Stomach (tissue), 8 donors: ENCODE measurements at regions not wholly inside any gene's neighbourhood (a gene's known extent, or its start where the extent isn't known, plus 50 kb on each side); places are given as distances from the start of the nearest gene placed in this dataset.

Experiments used
- DNase-seq, 2 donors: peaks; one replicate each; pipeline versions ENCODE4 v3.0.0 to v3.0.0-alpha.2; 2013 to 2019
- H3K27ac ChIP-seq, 5 donors: fragments of 200-600 bp in 4 of 5; sonication (generic) in 4 of 5; one replicate each; pipeline ENCODE4 v1.5.1; 2013 to 2019; ENCODE audit warnings: mild to moderate bottlenecking in 1 of 5, moderate library complexity in 1 of 5
- H3K27me3 ChIP-seq, 3 donors: fragments of 200-600 bp; sonication (generic); one replicate each; pipeline ENCODE4 v1.5.1; 2017 to 2019; ENCODE audit warnings: mixed run types in 1 of 3
- H3K36me3 ChIP-seq, 4 donors: fragments of 200-600 bp; sonication (generic); 1 replicate in 3 of 4; 2 replicates in 1 of 4; pipeline ENCODE4 v1.5.1; 2016 to 2019
- H3K4me1 ChIP-seq, 4 donors: fragments of 200-600 bp; sonication (generic); one replicate each; pipeline ENCODE4 v1.5.1; 2016 to 2019
- H3K4me3 ChIP-seq, 4 donors: fragments of 200-600 bp; sonication (generic) in 3 of 4; one replicate each; pipeline ENCODE4 v1.5.1; 2016 to 2019; ENCODE audit warnings: mild to moderate bottlenecking in 1 of 4
- H3K9me3 ChIP-seq, 4 donors: fragments of 200-600 bp; sonication (generic); one replicate each; pipeline ENCODE4 v1.5.1; 2016 to 2019
- CTCF ChIP-seq, 7 experiments: fragments of 450-650 bp in 4 of 7; fragments of 200-600 bp in 3 of 7; sonication (generic) in 3 of 7; IDR thresholded peaks; one replicate each; pipeline ENCODE4 v1.5.1; 2016 to 2019; ENCODE audit warnings: antibody characterized with exemption in 7 of 7, control low read depth in 2 of 7, mild to moderate bottlenecking in 1 of 7
- EP300 ChIP-seq: sonication (generic); formaldehyde crosslinking; IDR thresholded peaks from one replicate; pipeline ENCODE4 v1.6.1; 2017; ENCODE audit warnings: antibody characterized with exemption
- POLR2A ChIP-seq, 4 donors: fragments of 450-650 bp; IDR thresholded peaks; one replicate each; pipeline ENCODE4 v1.6.1; 2016; ENCODE audit warnings: antibody characterized with exemption in 4 of 4, control low read depth in 2 of 4, mild to moderate bottlenecking in 1 of 4, moderate library complexity in 1 of 4
- POLR2AphosphoS5 ChIP-seq, 3 donors: sonication (generic); formaldehyde crosslinking; IDR thresholded peaks; one replicate each; pipeline ENCODE4 v1.6.1; 2016; ENCODE audit warnings: antibody characterized with exemption in 3 of 3
- WGBS, 5 donors: extraction: QIAGEN DNeasy Blood & Tissue Kit in 3 of 5; methylation state at CpG; one replicate each; pipeline versions ENCODE4 v1.1.5 to v1.1.7; 2013 to 2018; 5-methylcytosine and 5-hydroxymethylcytosine counted together
- intact Hi-C: fragments of 100-400 bp; cut with DNase I; formaldehyde crosslinking; loops from one replicate; pipeline ENCODE4 v1.15.1; 2023; ENCODE audit warnings: low total_unique reads
- donor health status: healthy with polysubstance abuse.
- donor health status: Bipolar disorder and iron deficiency.
- donor health status: healthy.

- no peaks in the 10 kb centered on the region for H3K9me3 ChIP-seq
- DNase-seq, result no peak
- H3K4me3 ChIP-seq, result no peak overlapping the region
- TF ChIP-seq CTCF (IDR thresholded peaks at IDR 0.05), result no peak
- TF ChIP-seq EP300, result no peak
- TF ChIP-seq POLR2AphosphoS5 (IDR thresholded peaks at IDR 0.05), result no peak
- no peak for TF ChIP-seq POLR2A (IDR thresholded peaks at IDR 0.05)
- intact Hi-C loops, result no loop called here
- 58 to 88% (median 83%) methylated on average over 4 of the region's 4 CpGs for WGBS, 5 donors
- H3K27me3 ChIP-seq, result no peaks in the 10 kb centered on the region
- no peaks in the 10 kb centered on the region for H3K4me1 ChIP-seq
- no peak overlapping the region for H3K27ac ChIP-seq
- H3K36me3 ChIP-seq, result no peaks in the 10 kb centered on the region
Measured at GRCh38 chr3:72580246-72580756, 267.9 kb downstream of the SHQ1 start.

DNA sequence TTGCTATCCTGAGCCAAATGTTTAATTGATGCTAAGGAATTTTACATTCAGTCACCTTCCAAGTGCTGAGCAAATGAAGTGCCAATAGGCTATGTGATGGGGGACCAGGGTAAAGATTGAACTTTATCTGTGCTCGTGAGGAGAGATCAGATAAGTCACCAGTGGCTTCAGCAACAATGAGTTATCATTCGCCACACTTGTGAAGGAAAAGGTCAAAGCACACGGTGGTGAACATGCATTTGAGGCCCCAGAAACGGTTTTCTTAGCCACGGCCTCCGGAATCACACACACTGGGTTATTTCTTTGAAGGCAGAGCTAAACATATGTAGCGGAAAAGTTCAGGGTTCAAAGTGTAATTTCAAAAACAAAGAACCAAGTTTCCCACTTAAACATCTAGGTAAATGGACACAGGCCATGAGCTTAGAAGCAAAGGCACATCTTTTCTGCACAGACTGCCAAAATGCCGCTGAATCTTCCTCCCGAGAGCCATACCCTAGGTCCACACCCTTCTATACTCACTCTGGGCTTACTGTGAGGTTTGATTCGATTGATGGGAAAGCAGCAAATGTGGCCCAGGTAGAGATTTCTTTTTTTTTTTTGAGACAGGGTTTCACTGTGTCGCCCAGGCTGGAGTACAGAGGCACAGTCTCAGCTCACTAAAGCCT, 268.5 kb downstream of the SHQ1 start:
- no peaks in the 10 kb centered on the region for H3K36me3 ChIP-seq
- H3K27ac ChIP-seq, result no peak overlapping the region
- no peak for DNase-seq
- no peaks in the 10 kb centered on the region for H3K9me3 ChIP-seq
- H3K27me3 ChIP-seq, result no peaks in the 10 kb centered on the region
- H3K4me1 ChIP-seq, result no peaks in the 10 kb centered on the region
- intact Hi-C loops, result no loop called here
- 74 to 81% (median 78%) methylated on average over 11 of the region's 11 CpGs for WGBS, 5 donors
- TF ChIP-seq CTCF (IDR thresholded peaks at IDR 0.05) (no peak), POLR2AphosphoS5 (IDR thresholded peaks at IDR 0.05) (no peak), EP300 (no peak), POLR2A (IDR thresholded peaks at IDR 0.05) (no peak)
- no peak overlapping the region for H3K4me3 ChIP-seq

DNA sequence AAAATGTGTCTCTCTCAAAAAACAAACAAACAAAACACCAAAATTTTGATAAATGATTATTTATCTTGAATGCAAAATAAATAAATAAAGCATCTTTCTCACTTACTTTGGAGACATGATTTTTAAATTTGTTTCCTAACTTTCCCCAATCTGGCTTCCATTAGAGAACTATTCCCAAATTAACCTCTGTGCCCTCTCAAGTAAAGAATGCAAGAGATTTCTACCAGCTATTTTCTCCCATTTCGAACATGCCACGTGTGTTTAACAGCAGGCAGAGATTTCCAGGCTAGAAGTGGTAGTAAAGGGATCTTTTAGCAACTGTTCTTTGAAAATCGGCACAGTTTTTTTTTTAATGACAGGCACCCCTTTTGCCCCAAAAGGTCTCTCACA, 269.1 kb downstream of the SHQ1 start:
- no peak for DNase-seq
- no peak overlapping the region for H3K27ac ChIP-seq
- H3K4me1 ChIP-seq, result no peaks in the 10 kb centered on the region
- H3K4me3 ChIP-seq, result no peak overlapping the region
- H3K27me3 ChIP-seq, result no peaks in the 10 kb centered on the region
- WGBS, 5 donors, result 59 to 79% (median 64%) methylated on average over 3 of the region's 3 CpGs
- no peaks in the 10 kb centered on the region for H3K9me3 ChIP-seq
- H3K36me3 ChIP-seq, result no peaks in the 10 kb centered on the region
- intact Hi-C loops, result no loop called here
- TF ChIP-seq CTCF (IDR thresholded peaks at IDR 0.05) (no peak), POLR2A (IDR thresholded peaks at IDR 0.05) (no peak), EP300 (no peak), POLR2AphosphoS5 (IDR thresholded peaks at IDR 0.05) (no peak)

- H3K27me3 ChIP-seq, result no peaks in the 10 kb centered on the region
- TF ChIP-seq POLR2AphosphoS5 (IDR thresholded peaks at IDR 0.05) (no peak), POLR2A (IDR thresholded peaks at IDR 0.05) (no peak), CTCF (IDR thresholded peaks at IDR 0.05) (no peak), EP300 (no peak)
- WGBS, 5 donors, result 94 to 96% (median 94%) methylated on average over 6 of the region's 6 CpGs
- no peaks in the 10 kb centered on the region for H3K9me3 ChIP-seq
- DNase-seq, result no peak
- intact Hi-C loops, result no loop called here
- no peaks in the 10 kb centered on the region for H3K36me3 ChIP-seq
- H3K4me1 ChIP-seq, result no peaks in the 10 kb centered on the region
- H3K4me3 ChIP-seq, result no peak overlapping the region
- no peak overlapping the region for H3K27ac ChIP-seq
Measured at GRCh38 chr3:72577190-72577589, 271.1 kb downstream of the SHQ1 start.
